SK-N-SH treated with all-trans-retinoic acid at 6 μM for 48 hours (cell line): ENCODE measurements at regions not wholly inside any gene's neighbourhood (a gene's known extent, or its start where the extent isn't known, plus 50 kb on each side); places are given as distances from the start of the nearest gene placed in this dataset.

ENCODE experiments used
- BACH2 ChIP-seq: fragments of 250-450 bp; sonication (Bioruptor Pico); IDR thresholded peaks from 2 replicates; pipeline ENCODE4 v1.9.0; 2021; ENCODE audit warnings: mild to moderate bottlenecking, borderline replicate concordance
- CREB5 ChIP-seq: fragments of 250-450 bp; sonication (Bioruptor Pico); IDR thresholded peaks from 2 replicates; pipeline ENCODE4 v1.5.1; 2020; ENCODE audit warnings: low read depth, mild to moderate bottlenecking, moderate library complexity
- GLIS3 ChIP-seq: fragments of 250-450 bp; sonication (Bioruptor Pico); IDR thresholded peaks from 2 replicates; pipeline ENCODE4 v1.5.0; 2020; ENCODE audit warnings: mild to moderate bottlenecking, moderate library complexity
- OSR1 ChIP-seq: fragments of 250-450 bp; sonication (Bioruptor Pico); IDR thresholded peaks from 2 replicates; pipeline ENCODE4 v1.8.0; 2022; ENCODE audit warnings: moderate library complexity, mild to moderate bottlenecking, inconsistent platforms
- PPARA ChIP-seq: fragments of 250-450 bp; sonication (Bioruptor Pico); IDR thresholded peaks from 2 replicates; pipeline ENCODE4 v1.5.0; 2020; ENCODE audit warnings: mild to moderate bottlenecking, borderline replicate concordance
- TOX ChIP-seq: fragments of 250-450 bp; sonication (Bioruptor Pico); IDR thresholded peaks from 2 replicates; pipeline ENCODE4 v1.8.0; 2021; ENCODE audit warnings: mild to moderate bottlenecking, moderate library complexity, borderline replicate concordance
- ZFP3 ChIP-seq: fragments of 250-450 bp; sonication (Bioruptor Pico); IDR thresholded peaks from 2 replicates; pipeline ENCODE4 v1.5.0; 2020; ENCODE audit warnings: mild to moderate bottlenecking, moderate library complexity
- ZFP30 ChIP-seq: fragments of 450-650 bp; formaldehyde crosslinking; IDR thresholded peaks from 2 replicates; pipeline ENCODE4 v1.5.0; 2022; ENCODE audit warnings: mild to moderate bottlenecking, moderate library complexity
- ZNF565 ChIP-seq: fragments of 450-650 bp; formaldehyde crosslinking; conservative IDR thresholded peaks from 2 replicates; pipeline ENCODE4 v1.5.0; 2020; ENCODE audit warnings: low read depth, mild to moderate bottlenecking, moderate library complexity
- TF ChIP-seq, protein P1 (sequence below): fragments of 250-450 bp; sonication (Bioruptor Pico); IDR thresholded peaks from 2 replicates; pipeline ENCODE4 v1.8.0; 2020; ENCODE audit warnings: mild to moderate bottlenecking, moderate library complexity, borderline replicate concordance

GRCh38 chr16:22751685-22752084, 62.3 kb upstream of the HS3ST2 start:
- TF ChIP-seq ZFP3 (CRISPR knock-in tag): no peak
- TF ChIP-seq OSR1: no peak
- no peak for TF ChIP-seq ZFP30 (CRISPR knock-in tag)
- no peak for TF ChIP-seq CREB5
- TF ChIP-seq PPARA (CRISPR knock-in tag): no peak
- TF ChIP-seq GLIS3 (CRISPR knock-in tag): no peak
- no peak for TF ChIP-seq ZNF565
- no peak for TF ChIP-seq BACH2 (CRISPR knock-in tag)
- no peak for TF ChIP-seq TOX (CRISPR knock-in tag)
- TF ChIP-seq, protein P1, sequence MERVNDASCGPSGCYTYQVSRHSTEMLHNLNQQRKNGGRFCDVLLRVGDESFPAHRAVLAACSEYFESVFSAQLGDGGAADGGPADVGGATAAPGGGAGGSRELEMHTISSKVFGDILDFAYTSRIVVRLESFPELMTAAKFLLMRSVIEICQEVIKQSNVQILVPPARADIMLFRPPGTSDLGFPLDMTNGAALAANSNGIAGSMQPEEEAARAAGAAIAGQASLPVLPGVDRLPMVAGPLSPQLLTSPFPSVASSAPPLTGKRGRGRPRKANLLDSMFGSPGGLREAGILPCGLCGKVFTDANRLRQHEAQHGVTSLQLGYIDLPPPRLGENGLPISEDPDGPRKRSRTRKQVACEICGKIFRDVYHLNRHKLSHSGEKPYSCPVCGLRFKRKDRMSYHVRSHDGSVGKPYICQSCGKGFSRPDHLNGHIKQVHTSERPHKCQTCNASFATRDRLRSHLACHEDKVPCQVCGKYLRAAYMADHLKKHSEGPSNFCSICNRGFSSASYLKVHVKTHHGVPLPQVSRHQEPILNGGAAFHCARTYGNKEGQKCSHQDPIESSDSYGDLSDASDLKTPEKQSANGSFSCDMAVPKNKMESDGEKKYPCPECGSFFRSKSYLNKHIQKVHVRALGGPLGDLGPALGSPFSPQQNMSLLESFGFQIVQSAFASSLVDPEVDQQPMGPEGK: no peak
